ENCODE measurements at regions not wholly inside any gene's neighbourhood (a gene's known extent, or its start where the extent isn't known, plus 50 kb on each side); places are given as distances from the start of the nearest gene placed in this dataset.

DNA sequence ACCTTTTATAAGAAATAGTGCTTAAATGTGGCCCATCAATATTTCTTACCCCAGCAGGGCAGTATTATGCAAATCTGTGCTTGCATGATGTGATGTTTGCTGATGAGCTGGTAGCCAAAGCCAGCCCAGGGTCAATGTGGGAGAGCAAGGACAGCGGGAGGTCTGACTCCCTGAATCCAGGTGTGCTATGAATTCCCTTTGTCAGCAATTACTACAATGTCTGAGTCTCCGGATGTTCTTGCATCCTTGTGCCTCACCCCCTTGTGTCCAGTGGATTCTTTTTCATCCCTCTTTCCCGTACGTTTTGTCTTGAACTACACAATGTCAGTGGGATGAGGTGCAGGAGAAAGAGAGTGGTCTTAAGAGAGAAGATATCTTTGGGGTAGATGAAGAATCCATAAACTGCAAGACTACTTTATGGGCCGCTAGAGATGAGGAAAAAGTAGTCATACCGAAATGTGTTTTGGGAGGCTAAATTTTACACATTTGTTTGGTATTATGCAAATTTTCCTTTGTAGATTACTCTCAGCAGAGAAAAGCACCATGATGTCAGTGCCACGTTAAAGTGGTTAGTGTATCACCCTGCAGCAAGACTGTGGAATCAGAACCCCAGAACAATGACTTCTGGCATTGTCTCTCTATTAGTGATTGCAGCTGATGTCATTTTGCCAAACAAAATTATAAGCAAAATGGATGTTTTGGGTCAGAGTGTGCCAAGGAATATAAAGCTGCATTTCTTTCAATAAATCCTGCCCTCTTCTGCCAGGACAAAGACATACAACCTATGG is 53.5 kb upstream of the TSHZ3 start:
- DNase-seq (ENCODE audit: low read depth): no peak

DNA sequence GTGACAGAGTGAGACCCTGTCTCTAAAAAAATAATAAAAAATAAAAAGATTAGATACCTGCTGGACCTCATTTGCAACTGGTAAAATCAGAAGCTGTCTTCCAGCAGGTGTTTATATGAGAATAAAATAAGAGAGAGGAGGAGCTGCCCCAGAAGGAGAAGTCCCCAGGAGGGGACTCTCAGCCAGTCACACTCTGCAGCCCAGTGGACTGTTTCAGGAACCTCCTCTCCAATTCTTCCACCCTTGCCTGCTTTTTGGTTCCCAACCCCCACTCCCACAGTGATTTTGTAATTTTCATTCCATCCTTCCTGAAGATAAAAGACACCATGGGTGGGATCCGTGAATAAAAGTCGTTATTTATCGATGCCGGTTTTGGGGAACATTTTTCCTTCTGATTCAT is 56.9 kb upstream of the TSHZ3 start:
- no peak for DNase-seq (ENCODE audit: low read depth)

DNA sequence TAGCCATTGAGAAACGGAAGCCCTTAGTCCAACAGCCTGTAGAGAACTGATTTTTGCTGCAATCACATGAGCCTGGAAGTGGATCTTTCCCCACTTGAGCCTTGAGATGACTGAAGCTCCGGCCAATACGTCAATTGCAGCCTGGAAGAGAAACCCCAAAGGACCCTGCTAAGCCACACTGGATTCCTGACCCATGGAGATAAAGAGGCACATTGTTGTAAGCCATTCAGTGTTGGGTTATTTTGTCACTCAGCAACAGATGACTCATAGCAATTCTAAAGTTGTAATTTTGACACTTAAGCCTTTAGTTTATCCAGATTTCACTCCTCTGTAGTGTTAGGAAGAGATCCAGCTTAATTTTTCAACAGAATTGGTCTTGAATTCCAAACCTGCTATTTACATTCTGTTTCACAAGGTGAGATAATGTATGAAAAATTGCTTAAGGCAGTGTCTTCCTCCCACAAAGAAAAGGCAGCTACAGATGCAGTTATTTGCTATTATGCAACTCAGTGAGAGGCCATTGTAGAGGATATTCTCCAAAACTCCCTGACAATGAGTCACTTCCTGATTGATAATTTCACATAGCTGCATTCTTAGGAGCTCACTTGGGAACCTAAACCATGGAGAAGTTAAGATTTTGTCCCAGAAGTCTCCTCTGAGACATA is 59.4 kb upstream of the TSHZ3 start:
- peak; percentile 89 for DNase-seq (ENCODE audit: low read depth)

DNA sequence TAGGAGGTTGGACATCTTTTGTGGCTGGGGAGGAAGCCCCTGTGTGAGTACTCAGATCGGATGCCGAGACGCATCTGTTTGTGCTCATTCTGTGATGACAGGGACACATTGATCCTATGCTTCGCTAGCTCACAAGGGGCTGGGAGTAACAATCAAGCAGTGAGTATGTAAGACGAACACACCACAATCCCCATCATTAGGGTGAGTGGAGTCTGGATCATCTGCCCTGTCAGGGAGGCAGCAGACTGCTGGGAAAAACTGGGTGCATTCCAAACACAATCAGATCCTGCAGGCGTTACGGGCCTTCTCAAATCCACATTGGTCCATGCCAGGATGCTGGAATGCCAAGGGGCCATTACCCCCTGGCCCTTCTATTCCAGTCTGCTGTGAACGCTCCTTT is 64.1 kb upstream of the TSHZ3 start:
- no peak for DNase-seq (ENCODE audit: low read depth)

DNA sequence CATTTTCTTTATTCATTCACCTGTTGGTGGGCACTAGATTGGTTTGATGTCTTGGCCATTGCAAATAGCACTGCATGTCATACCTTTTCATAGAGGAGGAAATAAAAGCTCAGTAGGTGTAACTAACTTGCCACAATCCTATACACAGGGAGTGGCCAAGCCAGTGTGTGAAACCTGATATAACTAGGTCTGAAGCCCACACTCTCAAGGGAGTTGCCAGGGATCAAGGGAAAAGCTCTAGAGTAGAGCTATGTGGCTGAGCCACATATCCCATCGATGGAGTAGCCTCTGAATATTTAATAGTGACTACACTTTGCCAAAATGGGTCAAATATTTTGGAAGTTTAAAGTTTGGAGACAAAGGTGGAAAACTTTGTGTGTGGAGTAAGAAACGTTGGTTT is 66.1 kb upstream of the TSHZ3 start:
- DNase-seq (ENCODE audit: low read depth): no peak

DNA sequence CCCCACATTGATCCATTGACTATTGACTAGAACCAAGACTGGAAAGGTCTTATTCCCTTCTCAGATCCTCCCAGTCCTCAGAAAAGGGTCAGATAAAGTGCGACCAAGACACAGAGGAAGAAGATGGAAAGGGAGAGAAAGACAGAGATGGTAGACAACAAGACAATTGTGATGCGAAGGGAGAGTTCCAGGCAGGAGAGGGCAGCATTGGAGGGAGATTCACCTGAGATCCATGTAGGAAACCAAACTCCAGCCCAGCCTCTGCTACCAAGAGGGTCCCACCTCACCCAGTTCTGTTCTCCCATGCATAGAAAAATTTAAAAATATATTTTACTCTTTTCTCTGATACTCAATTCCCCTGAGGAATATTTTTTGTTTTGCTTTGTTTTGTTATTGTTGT is 67.3 kb upstream of the TSHZ3 start:
- DNase-seq (ENCODE audit: low read depth): no peak

DNA sequence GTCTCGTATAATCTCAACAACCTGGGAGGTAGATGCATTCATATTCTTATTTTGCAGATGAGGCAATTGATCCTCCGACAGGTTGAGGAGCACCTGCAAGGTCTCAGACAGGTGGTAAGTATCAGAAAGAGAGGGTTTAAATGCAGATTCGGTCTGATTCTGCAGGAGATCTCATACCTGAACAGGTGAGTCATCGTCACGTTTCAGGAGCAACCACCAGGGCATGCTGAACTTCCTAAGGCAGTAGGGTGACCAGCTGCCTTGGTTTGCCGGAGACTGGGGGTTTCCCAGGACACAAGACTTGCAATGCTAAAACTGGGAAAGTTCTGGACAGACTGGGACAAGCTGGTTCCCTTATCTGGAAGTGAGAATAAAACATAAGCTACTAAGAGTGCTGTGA is 68.8 kb upstream of the TSHZ3 start:
- DNase-seq (ENCODE audit: low read depth): no peak

DNA sequence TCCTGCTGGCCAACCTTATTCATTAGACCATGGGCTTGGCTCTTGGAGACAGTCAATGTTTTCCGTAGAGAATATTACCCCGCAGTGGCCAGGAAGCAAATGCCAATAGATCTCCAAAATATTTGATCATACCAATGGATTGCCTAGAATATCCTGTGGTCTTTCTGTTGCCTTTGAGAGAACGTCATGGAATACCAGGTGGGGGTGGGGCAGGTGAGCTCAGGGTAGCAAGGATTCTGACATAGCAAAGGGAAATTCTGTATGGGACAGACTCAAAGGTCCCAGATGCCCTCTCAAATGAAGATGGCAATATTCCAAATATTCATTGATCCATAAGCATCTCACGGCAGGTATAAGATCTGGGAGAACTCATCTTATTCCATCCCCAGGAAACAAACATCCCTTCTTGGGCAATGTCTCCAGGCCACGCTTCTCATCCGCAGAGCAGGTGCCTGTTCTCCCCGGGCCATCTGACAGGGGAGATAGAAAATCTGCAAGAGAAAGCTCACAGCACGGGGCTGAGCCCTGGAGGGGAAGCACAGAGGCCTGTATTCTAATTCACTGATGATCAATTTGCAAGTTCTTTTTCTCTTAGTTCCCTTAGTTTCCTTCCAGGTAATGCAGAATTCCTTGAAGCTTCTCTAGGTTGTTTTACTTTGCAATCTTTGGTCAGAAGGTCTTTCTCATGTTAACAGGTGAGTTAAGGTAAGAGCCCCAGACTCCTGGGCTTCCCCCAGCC is 69.6 kb upstream of the TSHZ3 start:
- DNase-seq (ENCODE audit: low read depth): no peak

DNA sequence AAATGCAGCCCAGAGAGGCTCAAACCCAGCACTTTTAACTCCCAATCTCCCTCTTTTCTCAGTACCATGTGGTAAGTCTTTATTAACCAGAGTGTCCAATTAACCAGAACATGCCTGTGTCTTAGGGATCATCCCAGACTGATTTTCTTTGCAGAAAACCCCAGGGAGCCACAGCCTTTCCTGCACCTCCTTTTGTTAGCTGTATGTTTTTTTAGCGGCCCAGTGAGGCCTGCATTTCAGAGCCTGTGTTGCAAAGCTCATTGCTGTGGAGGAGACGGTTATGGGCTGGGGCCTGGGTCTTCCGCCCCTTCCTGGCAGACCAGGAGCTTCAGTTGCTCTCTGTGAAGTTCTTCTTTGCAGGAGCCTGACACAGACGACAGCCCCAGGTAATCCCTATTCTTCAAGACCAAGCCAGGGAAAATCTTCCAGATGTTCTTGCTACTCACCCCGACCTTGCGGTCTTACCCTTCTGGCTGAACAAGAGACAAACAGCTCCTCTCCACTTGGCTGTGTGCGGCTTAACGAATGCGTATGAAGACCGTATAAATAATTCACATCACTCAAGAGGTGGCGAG is 70.7 kb upstream of the TSHZ3 start:
- no peak for DNase-seq (ENCODE audit: low read depth)

DNA sequence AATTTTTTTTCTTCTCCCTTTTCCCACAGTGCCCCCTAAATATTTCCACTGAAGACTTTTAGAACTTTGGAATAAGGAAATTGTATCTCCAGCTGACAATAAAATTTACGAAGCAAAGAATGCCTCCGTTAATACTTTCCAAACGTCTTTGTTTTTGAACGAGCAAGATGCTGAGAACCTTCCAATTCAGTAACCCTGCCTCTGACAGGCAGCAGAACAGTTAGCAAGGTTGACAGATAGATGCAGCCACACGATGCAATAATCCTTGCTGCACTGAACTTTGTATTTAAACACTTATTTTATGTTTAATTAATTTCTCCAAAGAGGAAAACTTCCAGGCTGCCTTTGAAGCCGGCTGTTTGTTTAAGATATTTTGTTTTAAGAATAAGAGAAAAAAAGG is 71.8 kb upstream of the TSHZ3 start:
- DNase-seq (ENCODE audit: low read depth): no peak

DNA sequence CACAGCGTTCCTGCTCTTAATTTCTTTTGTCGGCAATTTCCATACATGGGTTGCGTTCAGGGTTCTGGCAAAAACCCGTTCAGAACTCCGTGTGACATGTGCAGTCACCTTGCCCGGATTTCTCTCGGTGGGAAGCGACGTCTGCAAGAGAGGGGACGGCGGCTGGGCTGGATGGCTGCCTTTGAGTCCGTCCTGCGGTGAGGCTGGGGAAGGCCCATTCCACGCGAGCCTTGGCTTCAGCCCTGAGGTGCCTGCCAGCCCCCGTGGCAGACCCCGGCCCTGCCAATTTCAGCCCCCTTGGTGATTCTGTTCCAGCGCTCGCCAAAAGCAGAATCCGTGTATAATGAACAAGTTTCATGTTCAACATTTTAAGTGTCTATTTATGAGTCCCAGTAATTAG is 72.6 kb upstream of the TSHZ3 start:
- DNase-seq (ENCODE audit: low read depth): no peak

DNA sequence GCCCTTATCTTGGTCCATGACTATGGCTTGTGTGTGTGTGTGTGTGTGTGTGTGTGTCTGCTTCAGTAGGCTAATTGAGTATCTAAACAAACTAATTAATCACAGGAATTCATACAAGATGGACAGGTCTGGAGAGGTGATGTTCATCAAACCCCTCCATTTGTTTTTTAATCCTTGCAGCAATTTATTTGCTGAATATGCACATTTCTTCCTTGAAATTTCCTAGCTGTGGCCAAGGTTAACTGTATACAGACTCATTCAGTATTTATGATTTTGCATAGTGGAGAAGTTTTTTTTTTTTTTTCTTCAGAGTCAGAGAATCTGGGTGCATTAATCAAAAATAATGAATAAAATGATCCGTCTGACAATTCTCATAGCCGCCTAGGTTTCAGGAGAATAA is 74.7 kb upstream of the TSHZ3 start:
- no peak for DNase-seq (ENCODE audit: low read depth)

DNA sequence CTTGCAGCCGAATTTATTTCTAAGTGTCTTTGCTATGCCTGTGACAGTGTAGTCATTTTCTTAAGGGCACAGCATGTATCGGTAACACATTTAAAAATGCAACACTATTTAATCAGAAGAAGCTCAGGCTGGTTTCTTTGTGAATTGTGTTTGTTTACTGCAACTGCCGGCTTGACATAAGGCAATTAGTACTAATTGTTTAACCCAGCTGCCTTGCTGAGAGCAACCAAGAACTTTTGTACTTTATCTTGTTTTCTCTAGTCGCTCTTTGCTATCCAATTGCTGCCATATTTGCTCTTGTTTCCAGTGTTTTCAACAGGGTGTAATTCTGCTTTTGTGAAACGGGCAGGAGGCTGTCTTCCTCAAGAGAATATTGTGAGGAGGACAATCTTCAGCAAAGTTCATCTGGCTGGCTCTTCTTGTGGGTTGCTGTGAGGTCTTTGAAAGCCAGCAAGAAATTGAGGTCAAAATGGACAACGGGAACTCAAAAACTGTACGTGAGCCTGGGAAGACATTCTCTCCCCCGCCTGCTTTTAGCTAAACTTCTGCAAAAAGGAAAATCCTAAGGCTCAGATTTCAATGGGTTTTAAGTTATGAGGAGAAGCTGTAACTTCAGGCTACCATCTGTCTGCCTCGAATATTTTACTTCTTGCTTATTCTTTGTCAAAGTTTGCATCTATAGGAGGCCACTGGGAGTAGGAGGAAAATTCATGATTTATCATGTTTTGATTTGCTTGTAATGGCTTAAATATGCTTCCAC is 75.8 kb upstream of the TSHZ3 start:
- no peak for DNase-seq (ENCODE audit: low read depth)

DNA sequence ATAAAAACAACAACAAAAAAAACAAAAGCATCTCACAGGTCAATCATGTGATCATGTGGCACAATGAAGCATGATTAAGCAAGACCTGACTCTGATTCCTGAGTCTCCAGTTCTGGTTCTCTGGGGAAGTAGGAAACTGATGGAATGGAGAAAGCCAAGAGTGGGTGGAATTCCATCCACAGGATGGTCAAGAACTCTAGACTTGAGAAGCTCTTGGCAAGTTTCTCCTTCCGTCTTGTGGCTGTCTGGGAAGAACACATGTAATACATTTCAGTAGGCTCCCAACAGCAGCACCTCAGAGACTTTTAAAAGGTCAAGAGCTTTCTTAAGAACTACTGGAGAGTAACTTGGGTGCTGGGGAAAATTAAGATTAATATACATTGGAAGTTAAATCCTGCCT is 78.6 kb upstream of the TSHZ3 start:
- DNase-seq (ENCODE audit: low read depth): no peak

DNA sequence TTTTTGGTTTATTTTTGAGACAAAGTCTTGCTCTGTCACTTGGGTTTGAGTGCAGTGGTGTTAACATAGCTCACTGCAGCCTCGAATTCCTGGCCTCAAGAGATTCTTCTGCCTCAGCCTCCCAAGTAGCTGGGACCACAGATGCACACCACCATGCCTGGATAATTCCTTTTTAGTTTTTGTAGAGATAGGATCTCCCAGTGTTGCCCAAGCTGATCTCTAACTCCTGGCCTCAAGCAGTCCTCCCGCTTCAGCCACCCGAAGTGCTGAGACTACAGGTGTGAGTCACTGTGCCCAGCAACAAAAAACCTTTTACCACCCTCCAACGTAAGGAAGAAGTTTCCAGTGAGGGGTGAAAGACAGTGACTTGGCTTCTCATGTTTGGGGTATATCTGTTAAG is 81.1 kb upstream of the TSHZ3 start:
- no peak for DNase-seq (ENCODE audit: low read depth)

DNA sequence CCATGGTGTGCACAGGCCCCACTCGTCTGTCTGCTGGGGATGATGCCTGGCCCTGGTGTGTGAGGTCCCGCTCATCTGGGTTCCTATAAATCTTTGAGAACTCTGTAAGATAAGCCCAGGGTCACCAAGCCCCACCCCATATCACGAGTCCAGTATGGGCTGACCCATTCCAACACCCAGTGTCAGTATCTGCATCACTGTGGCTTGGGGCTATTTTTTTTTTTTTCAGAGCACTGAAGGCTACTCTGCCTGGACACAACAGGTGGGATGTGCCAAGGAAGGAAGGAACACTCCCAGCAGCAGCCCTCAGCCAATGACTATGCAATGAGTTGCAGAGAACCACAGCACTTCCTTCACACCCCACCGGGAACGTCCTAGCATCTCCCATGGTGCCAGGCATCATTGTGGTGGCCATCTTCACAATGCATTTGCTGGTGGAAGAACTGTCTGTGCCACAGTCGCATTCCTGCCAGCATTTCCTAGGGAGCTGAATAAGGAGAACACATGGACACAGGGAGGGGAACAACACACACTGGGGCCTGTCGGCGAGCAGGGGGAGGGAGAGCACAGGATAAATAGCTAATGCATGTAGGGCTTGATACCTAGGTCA is 83.1 kb upstream of the TSHZ3 start:
- no peak for DNase-seq (ENCODE audit: low read depth)

DNA sequence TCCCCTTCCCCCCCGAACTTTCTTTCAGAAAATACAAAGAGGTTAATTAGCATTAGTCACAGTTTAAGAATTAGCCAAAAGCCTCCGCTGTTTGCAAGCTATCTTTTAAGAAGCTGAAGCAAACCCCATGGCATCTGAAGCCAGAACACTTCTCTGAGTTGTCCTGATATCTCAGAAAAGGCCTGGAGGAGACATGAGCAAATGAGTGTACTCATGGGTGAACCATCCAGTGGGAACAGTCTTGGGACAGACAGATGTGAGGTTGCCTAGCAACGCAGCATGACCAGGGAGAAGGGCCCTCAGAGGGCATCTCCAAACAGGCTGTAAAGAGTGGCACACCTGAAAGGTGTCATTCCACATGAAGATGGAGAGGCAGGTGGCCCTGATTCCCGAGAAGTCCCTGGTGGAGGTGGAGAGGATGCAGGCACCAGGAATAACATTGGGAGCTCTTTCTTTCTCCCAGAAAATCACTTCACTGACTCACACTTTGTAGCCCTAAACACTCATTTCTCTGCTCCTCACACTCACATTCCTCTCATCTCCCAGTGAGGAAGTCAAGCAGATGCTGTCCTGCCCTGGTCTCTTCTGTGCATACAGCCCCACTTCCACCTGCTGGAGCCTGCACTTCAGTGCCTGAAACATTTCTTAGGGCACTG is 87.0 kb upstream of the TSHZ3 start:
- no peak for DNase-seq (ENCODE audit: low read depth)

DNA sequence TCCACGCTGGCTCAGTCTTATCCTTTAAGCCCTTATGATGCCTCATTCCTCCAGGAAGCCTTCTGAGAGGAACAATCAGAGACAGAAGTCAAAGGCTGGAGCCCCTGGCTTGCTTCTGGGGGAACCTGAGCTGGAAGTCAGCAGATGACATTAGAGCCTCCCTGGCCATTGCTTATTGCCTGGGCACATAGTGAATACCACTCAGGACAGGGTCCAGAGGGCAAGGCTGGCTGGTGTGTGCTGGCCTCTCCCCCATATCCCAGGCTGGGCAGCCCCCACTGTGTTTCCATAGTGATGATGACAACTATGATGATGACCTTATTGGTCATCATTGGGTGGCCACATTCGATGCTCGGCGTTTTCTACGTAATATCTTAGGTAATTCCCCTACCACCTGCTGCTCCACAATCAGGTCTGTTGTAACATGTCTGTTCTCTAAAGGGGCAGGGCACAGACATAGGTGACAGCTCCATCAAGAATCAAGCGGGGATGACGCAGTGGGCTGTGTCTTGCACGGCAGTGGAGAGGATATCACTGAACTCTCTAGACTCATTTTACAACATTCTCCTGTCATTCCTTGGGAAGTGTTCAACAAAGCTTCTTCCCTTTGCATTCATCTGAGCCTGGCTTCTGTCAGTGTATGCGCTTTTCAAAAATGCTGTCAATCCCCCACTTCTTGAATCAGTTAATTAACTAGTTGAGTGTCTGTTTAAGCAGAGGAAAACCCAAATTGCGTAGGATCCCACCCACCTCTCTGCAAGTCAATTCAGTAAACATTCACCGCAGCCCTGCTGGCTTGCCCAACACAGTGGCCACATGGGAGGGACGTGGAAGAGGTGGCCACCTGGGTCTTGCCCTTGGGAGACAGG is 89.4 kb upstream of the TSHZ3 start:
- DNase-seq (ENCODE audit: low read depth): no peak

DNA sequence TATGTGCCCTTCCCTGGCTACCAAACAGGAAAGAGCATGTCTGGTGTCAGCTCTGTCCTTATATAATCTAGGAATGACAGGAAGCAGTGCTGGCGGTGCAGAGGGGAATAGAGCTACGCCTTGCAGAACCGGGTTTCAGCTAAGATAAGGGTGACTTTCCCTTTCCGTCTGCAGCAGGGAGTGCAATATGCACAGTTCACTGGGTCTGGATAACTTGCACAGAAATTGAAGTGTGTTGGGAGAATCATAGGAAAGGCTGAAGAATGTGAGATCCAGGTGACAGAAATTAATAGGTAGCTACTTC is 90.0 kb upstream of the TSHZ3 start:
- no peak for DNase-seq (ENCODE audit: low read depth)

DNA sequence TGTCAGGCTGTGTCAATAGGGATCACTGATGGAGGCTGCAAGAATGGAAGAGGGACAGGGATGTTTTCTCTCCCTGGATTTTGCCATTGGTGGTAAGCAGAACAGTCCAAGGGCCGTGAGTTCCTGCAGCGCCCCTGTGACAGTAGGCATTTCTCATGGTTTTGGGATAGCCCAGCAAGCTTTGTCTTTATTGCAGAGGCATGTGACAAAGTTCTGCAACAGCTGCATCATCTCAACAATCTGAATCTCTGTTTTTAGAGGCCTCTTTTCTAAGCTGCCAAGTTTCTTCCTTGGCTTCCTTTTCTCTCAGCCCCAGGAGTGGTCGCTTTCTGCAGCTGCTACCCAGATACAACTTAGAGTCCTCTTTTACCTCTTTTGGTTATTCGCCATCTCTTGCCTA is 95.7 kb upstream of the TSHZ3 start:
- no peak for DNase-seq (ENCODE audit: low read depth)
